GM12873 (cell line): ENCODE measurements at regions not wholly inside any gene's neighbourhood (a gene's known extent, or its start where the extent isn't known, plus 50 kb on each side); places are given as distances from the start of the nearest gene placed in this dataset.

Source experiments
- TF ChIP-seq, protein P1 (sequence below): IDR thresholded peaks from 2 replicates; pipeline ENCODE4 v1.5.1; 2012; ENCODE audit warnings: low read depth, mild to moderate bottlenecking, moderate library complexity, low read length, control low read depth; ENCODE audit not compliant: insufficient read depth; ENCODE audit errors: missing control alignments

DNA sequence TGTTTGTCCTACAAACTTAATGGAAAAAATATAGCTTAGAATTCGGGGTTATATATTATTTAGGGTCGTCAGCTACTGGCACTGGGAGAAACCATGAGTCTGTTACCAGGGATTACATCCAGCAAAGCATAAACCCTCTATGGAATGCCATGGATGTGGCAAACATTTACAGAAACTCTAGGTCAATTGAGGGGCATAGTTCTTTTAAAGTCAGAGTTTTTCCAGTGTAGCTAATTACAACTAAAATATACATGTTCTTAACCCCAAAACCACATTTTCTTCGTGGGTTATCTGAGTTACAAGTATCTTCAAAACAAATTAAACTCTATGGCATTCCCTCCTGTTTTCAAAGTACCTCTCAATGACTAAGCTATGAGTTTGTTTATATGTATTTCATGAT, 99.3 kb upstream of the THSD7A start:
- TF ChIP-seq, protein P1, sequence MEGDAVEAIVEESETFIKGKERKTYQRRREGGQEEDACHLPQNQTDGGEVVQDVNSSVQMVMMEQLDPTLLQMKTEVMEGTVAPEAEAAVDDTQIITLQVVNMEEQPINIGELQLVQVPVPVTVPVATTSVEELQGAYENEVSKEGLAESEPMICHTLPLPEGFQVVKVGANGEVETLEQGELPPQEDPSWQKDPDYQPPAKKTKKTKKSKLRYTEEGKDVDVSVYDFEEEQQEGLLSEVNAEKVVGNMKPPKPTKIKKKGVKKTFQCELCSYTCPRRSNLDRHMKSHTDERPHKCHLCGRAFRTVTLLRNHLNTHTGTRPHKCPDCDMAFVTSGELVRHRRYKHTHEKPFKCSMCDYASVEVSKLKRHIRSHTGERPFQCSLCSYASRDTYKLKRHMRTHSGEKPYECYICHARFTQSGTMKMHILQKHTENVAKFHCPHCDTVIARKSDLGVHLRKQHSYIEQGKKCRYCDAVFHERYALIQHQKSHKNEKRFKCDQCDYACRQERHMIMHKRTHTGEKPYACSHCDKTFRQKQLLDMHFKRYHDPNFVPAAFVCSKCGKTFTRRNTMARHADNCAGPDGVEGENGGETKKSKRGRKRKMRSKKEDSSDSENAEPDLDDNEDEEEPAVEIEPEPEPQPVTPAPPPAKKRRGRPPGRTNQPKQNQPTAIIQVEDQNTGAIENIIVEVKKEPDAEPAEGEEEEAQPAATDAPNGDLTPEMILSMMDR: no peak

DNA sequence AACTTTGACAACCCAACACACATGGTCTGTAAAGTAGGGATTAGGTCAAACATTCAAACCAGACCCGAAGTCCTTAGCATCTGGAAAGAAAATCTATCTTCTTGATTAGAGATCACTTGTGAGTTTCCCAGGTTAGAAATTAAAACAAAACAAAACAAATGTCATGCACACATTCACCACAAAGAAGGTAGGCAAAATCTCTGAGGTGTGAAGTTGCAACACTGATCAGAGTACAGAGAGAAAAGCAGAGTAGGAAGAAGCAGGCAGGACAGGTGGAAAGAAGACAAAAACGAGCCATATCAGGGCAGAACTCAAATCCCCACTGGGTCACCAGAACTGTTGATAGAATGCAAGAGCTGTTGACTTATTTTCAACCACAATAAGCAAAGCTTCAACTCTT, 102.8 kb upstream of the THSD7A start:
- TF ChIP-seq, protein P1: no peak

DNA sequence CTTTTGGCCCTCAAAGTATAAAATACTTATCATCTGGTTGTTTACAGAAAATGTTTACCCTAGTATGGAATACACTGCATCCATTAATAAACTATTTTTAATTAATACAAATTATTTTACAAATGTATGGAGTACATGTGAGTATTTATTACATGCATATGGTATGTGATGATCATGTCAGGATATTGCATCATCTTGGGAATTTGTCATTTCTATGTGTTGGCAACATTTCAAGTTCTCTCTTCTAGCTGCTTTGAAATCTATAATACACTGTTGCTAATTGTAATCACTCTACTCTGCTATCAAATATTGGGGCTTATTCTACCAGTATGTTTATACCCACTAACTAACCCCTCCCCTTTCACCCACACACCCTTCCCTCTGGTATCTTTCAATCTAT, 103.9 kb upstream of the THSD7A start:
- TF ChIP-seq, protein P1: no peak

DNA sequence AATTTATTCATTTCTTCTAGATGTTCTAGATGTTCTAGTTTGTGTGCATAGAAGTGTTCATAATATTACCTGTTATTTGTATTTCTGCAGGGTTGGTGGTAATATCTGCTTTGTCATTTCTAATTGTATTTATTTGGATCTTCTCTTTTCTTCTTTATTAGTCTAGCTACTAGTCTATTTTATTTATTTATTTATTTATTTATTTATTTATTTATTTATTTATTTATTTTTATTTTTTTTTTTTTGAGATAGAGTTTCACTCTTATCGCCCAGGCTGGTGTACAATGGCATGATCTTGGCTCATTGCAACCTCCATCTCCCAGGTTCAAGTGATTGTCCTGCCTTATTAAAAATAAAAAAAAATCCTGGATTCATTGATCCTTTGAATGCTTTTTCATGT, 114.8 kb upstream of the THSD7A start:
- TF ChIP-seq, protein P1: no peak

DNA sequence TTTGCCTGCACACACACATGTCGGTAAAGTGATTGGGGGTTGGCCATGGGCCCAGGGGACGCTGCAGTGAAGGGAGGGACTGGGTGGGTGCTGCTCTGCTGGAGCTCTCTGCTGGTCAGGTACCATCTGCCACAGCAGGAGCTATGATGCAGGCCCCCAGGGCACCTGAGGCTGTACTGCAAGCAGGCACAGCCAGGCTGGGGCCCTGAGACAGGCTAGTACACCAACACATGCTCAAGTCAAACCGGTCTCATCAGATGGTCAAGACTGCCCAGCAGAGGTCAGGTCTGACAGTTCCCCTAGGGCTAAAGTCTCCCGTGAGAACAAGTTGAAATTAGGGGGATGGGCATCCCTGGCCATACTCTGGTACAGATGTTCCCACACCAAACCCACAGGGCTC, 118.3 kb upstream of the THSD7A start:
- TF ChIP-seq, protein P1: no peak

DNA sequence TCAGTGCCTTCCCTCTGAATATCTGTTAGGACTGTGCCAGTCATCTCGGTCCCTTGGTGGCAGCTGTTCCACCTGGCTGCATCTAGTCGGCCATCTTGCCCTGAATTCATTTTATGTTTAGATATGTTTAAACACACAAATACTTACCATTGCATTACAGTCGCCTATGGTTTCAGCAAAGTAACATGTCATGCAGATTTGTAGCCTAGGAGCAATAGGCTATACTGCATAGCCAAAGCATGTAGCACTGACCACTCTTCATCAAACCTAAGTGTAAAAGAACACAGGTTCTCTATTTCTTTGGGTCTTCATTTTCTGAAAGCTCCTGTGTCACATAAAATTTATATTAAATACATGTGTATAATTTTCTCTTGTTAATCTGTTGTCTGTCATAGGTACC, 118.9 kb upstream of the THSD7A start:
- TF ChIP-seq, protein P1: no peak

DNA sequence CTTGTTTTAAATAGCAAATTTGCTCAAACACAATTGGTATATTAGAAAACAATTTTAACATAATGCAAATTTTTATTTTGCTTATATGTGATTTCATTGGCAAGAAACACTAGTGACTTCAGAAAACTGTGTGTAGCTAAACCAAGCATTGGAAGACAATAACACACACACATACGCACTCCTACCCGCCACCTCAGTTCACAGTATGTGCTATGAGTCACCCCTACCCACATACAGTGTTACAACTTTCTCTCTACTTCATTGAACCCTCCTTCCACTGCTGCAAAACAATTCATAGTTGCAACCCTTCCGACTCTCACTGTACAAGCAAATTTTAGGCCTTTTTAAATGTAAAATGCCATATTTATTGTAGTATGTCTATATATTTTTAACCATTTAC, 119.9 kb upstream of the THSD7A start:
- TF ChIP-seq, protein P1: no peak

DNA sequence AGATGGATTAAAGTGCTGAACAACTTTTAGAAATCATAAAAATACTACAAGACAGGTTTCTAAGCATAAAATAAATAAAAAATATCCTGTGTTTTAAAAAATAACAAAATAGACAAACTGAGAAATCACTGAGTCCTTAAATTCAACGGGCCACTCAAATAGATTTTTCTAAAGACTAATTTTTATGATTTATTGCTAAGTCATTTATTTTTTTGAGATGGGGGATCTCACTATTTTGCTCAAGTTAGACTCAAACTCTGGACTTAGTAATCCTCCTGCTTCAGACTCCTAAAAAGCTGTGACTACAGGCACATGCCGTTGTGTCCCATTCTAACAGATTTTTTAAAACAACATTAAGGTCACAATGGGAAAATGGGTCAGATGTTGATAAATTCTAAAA, 121.0 kb upstream of the THSD7A start:
- TF ChIP-seq, protein P1: no peak
